ENCODE measurements at regions not wholly inside any gene's neighbourhood (a gene's known extent, or its start where the extent isn't known, plus 50 kb on each side); places are given as distances from the start of the nearest gene placed in this dataset.

DNA sequence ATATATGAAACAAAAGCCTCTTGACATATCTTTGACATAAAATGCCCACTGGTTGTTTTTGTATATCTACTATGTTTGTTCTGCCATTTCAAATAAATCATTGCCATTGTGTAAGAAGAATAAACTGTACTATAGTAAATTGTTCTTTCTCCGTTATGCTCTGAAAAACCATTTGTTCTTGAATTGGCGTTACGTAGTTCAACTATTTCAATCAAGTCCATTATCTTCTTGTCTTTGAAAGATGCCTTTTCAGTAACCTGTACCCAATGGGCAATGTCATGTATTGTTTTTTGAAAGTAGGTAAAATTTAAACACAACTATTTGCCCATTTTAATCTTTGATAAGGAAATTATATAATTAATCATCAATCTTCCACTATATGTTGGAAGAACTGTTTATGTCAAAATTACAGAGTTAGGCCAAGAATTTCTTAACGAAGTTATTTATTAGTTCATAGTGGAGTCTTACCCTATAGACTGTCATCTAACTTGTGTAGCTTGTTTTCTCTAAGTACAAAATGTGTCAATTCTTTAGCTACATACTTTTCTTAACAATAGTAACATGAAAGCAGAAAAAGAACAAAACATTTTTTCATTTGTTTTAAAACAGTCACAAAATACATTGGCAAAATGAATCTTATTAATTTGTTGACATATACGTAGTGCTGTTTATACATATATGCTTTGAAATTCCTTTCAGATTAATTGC, 294.8 kb downstream of the PTPRC start:
- Histone ChIP-seq H4K20me1 (ENCODE audit: insufficient read depth, low read length) (no peaks in the 10 kb centered on the region), H3K27me3 (ENCODE audit: control insufficient read depth in 1 of 2, insufficient read depth in 2 of 2, low read length in 2 of 2) (no peaks in the 10 kb centered on the region), H3K79me2 (ENCODE audit: insufficient read depth, low read length) (no peaks in the 10 kb centered on the region), H3K4me1 (ENCODE audit: insufficient read depth, low read length) (peaks cover 20% of the 10 kb centered on the region), H3K9ac (ENCODE audit: insufficient read depth, low read depth, low read length) (no peak overlapping the region), H3K4me3 (replicated peaks in 1 of 3; ENCODE audit: insufficient read depth in 1 of 3, low read depth in 2 of 3, low read length in 3 of 3) (no peak overlapping the region), H3K36me3 (replicated peaks in 1 of 2; ENCODE audit: control insufficient read depth in 1 of 2, insufficient read depth in 2 of 2, low read length in 2 of 2) (no peaks in the 10 kb centered on the region), H2AFZ (ENCODE audit: low read length) (no peak overlapping the region), H3K9me3 (ENCODE audit: low read length) (no peaks in the 10 kb centered on the region), H3K27ac (ENCODE audit: extremely low read length, insufficient read depth, low read length) (no peak overlapping the region), H3K4me2 (ENCODE audit: low read depth, low read length) (no peak overlapping the region)
- in situ Hi-C loops (cut with HindIII; ENCODE audit: extremely low pct_ligation_motif_present, low pct_unique_long_range_greater_than_20kb), result no loop called here
- intact Hi-C loops (cut with micrococcal nuclease; ENCODE audit: unreplicated experiment), result no loop called here
- DNase-seq (ENCODE audit: low spot score) (no peak), ATAC-seq (no peak), FAIRE-seq (no peak)
- CTCF ChIA-PET (ENCODE audit: low intra/inter-chr PET ratio, low total read pairs), result no interaction called here
- POLR2A ChIA-PET, result no interaction called here
- TF ChIP-seq, protein P1, sequence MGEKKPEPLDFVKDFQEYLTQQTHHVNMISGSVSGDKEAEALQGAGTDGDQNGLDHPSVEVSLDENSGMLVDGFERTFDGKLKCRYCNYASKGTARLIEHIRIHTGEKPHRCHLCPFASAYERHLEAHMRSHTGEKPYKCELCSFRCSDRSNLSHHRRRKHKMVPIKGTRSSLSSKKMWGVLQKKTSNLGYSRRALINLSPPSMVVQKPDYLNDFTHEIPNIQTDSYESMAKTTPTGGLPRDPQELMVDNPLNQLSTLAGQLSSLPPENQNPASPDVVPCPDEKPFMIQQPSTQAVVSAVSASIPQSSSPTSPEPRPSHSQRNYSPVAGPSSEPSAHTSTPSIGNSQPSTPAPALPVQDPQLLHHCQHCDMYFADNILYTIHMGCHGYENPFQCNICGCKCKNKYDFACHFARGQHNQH (CRISPR knock-in tag; IDR thresholded peaks at IDR 0.05), result no peak
- no peak for TF ChIP-seq ZFY (CRISPR knock-in tag; IDR thresholded peaks at IDR 0.05)
- no peak for TF ChIP-seq CREB1 (IDR thresholded peaks at IDR 0.05)
- TF ChIP-seq CREB1 (CRISPR knock-in tag; IDR thresholded peaks at IDR 0.05), result no peak
- no peak for TF ChIP-seq SKI (IDR thresholded peaks at IDR 0.05; ENCODE audit: partially characterized antibody)
- TF ChIP-seq, protein P2, sequence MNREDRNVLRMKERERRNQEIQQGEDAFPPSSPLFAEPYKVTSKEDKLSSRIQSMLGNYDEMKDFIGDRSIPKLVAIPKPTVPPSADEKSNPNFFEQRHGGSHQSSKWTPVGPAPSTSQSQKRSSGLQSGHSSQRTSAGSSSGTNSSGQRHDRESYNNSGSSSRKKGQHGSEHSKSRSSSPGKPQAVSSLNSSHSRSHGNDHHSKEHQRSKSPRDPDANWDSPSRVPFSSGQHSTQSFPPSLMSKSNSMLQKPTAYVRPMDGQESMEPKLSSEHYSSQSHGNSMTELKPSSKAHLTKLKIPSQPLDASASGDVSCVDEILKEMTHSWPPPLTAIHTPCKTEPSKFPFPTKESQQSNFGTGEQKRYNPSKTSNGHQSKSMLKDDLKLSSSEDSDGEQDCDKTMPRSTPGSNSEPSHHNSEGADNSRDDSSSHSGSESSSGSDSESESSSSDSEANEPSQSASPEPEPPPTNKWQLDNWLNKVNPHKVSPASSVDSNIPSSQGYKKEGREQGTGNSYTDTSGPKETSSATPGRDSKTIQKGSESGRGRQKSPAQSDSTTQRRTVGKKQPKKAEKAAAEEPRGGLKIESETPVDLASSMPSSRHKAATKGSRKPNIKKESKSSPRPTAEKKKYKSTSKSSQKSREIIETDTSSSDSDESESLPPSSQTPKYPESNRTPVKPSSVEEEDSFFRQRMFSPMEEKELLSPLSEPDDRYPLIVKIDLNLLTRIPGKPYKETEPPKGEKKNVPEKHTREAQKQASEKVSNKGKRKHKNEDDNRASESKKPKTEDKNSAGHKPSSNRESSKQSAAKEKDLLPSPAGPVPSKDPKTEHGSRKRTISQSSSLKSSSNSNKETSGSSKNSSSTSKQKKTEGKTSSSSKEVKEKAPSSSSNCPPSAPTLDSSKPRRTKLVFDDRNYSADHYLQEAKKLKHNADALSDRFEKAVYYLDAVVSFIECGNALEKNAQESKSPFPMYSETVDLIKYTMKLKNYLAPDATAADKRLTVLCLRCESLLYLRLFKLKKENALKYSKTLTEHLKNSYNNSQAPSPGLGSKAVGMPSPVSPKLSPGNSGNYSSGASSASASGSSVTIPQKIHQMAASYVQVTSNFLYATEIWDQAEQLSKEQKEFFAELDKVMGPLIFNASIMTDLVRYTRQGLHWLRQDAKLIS (CRISPR knock-in tag; IDR thresholded peaks at IDR 0.05), result no peak
- no peak for TF ChIP-seq ZNF205 (CRISPR knock-in tag; IDR thresholded peaks at IDR 0.05)
- TF ChIP-seq ZNF577 (CRISPR knock-in tag; IDR thresholded peaks at IDR 0.05; ENCODE audit: borderline replicate concordance, low read depth), result no peak
- TF ChIP-seq SP4 (CRISPR knock-in tag; IDR thresholded peaks at IDR 0.05), result no peak
- no peak for TF ChIP-seq ZFP37 (CRISPR knock-in tag; IDR thresholded peaks at IDR 0.05; ENCODE audit: borderline replicate concordance)
- TF ChIP-seq ZNF543 (CRISPR knock-in tag; IDR thresholded peaks at IDR 0.05), result no peak
- no peak for TF ChIP-seq PITX1 (CRISPR knock-in tag; IDR thresholded peaks at IDR 0.05)
- TF ChIP-seq, protein P3, sequence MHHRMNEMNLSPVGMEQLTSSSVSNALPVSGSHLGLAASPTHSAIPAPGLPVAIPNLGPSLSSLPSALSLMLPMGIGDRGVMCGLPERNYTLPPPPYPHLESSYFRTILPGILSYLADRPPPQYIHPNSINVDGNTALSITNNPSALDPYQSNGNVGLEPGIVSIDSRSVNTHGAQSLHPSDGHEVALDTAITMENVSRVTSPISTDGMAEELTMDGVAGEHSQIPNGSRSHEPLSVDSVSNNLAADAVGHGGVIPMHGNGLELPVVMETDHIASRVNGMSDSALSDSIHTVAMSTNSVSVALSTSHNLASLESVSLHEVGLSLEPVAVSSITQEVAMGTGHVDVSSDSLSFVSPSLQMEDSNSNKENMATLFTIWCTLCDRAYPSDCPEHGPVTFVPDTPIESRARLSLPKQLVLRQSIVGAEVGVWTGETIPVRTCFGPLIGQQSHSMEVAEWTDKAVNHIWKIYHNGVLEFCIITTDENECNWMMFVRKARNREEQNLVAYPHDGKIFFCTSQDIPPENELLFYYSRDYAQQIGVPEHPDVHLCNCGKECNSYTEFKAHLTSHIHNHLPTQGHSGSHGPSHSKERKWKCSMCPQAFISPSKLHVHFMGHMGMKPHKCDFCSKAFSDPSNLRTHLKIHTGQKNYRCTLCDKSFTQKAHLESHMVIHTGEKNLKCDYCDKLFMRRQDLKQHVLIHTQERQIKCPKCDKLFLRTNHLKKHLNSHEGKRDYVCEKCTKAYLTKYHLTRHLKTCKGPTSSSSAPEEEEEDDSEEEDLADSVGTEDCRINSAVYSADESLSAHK (CRISPR knock-in tag; IDR thresholded peaks at IDR 0.05; ENCODE audit: borderline replicate concordance), result no peak
- no peak for TF ChIP-seq JUNB (CRISPR knock-in tag; IDR thresholded peaks at IDR 0.05; ENCODE audit: borderline replicate concordance)
- TF ChIP-seq ZNF224 (CRISPR knock-in tag; IDR thresholded peaks at IDR 0.05), result no peak
- TF ChIP-seq, protein P4, sequence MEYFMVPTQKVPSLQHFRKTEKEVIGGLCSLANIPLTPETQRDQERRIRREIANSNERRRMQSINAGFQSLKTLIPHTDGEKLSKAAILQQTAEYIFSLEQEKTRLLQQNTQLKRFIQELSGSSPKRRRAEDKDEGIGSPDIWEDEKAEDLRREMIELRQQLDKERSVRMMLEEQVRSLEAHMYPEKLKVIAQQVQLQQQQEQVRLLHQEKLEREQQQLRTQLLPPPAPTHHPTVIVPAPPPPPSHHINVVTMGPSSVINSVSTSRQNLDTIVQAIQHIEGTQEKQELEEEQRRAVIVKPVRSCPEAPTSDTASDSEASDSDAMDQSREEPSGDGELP (IDR thresholded peaks at IDR 0.05; ENCODE audit: borderline replicate concordance, low read depth), result no peak
- no peak for TF ChIP-seq ZNF556 (CRISPR knock-in tag; IDR thresholded peaks at IDR 0.05; ENCODE audit: borderline replicate concordance)
- WGBS (ENCODE audit: low lambda C conversion rate), result 76% methylated on average over 5 of the region's 5 CpGs
- no TSS peak for BruUV-seq (replicated peaks)
